A673 (cell line): ENCODE measurements at regions not wholly inside any gene's neighbourhood (a gene's known extent, or its start where the extent isn't known, plus 50 kb on each side); places are given as distances from the start of the nearest gene placed in this dataset.

Experiments
- BruUV-seq: library from RNA; stranded (reverse); fragments of 400-500 nt; replicated peaks from 2 replicates; lab custom pipeline; 2021; lab: Mats Ljungman, UMichigan
- CTCF ChIA-PET: fragments of 300-600 bp; sonication (Branson Sonifier 250); formaldehyde crosslinking; loops from one replicate; lab custom pipeline; 2022; ENCODE audit warnings: antibody characterized with exemption; lab: Charles Lee
- POLR2A ChIA-PET: fragments of 300-600 bp; sonication (Branson Sonifier 250); formaldehyde crosslinking; loops from one replicate; lab custom pipeline; 2022; ENCODE audit warnings: antibody characterized with exemption; ENCODE audit not compliant: low non-redundant PET; lab: Charles Lee
- DNase-seq: peaks from one replicate; pipeline ENCODE4 v3.0.0-alpha.2; 2015; ENCODE audit warnings: low spot score
- H3K27ac ChIP-seq: fragments of 200-600 bp; sonication (generic); 2 replicates; pipeline ENCODE4 v1.5.1; 2016; ENCODE audit warnings: mixed run types, low read depth, mild to moderate bottlenecking, mixed read lengths, antibody characterized with exemption, low read length; ENCODE audit not compliant: poor library complexity, severe bottlenecking
- H3K27me3 ChIP-seq: fragments of 200-600 bp; sonication (generic); replicated peaks from 2 replicates; pipeline ENCODE4 v1.6.1; 2017; ENCODE audit warnings: mixed run types, low read depth, mild to moderate bottlenecking, mixed read lengths, antibody characterized with exemption, low read length; ENCODE audit not compliant: insufficient read depth, poor library complexity
- H3K36me3 ChIP-seq: fragments of 200-600 bp; sonication (generic); 2 replicates; pipeline ENCODE4 v1.6.1; 2016; ENCODE audit warnings: mixed run types, mild to moderate bottlenecking, mixed read lengths, antibody characterized with exemption, low read length; ENCODE audit not compliant: insufficient read depth, poor library complexity, severe bottlenecking
- H3K4me1 ChIP-seq: fragments of 200-600 bp; sonication (generic); 2 replicates; pipeline ENCODE4 v1.6.1; 2017; ENCODE audit warnings: mixed run types, mild to moderate bottlenecking, mixed read lengths, antibody characterized with exemption, low read length; ENCODE audit not compliant: insufficient read depth, poor library complexity, severe bottlenecking
- H3K4me3 ChIP-seq: fragments of 200-600 bp; sonication (generic); 2 replicates; pipeline ENCODE4 v1.5.1; 2016; ENCODE audit warnings: low read depth, mixed run types, mild to moderate bottlenecking, mixed read lengths, low read length; ENCODE audit not compliant: poor library complexity, severe bottlenecking
- H3K9me3 ChIP-seq: fragments of 200-600 bp; sonication (generic); 2 replicates; pipeline ENCODE4 v1.6.1; 2016; ENCODE audit warnings: mixed run types, low read depth, mild to moderate bottlenecking, mixed read lengths, antibody characterized with exemption, low read length; ENCODE audit not compliant: poor library complexity, severe bottlenecking
- CTCF ChIP-seq: fragments of 300-800, 200-600 bp; sonication (generic); conservative IDR thresholded peaks from 2 replicates; pipeline ENCODE4 v1.5.1; 2017; ENCODE audit warnings: low read depth, mild to moderate bottlenecking, antibody characterized with exemption, low read length, moderate library complexity, mixed read lengths
- EZH2 ChIP-seq: fragments of 200-600 bp; sonication (generic); IDR thresholded peaks from 2 replicates; pipeline ENCODE4 v1.6.1; 2017; ENCODE audit warnings: borderline replicate concordance, low read depth, mild to moderate bottlenecking, mixed read lengths, antibody characterized with exemption, low read length; ENCODE audit not compliant: poor library complexity, severe bottlenecking
- intact Hi-C: fragments of 100-400 bp; cut with micrococcal nuclease; formaldehyde crosslinking; loops from one replicate; pipeline ENCODE4 v1.10.0; 2022; ENCODE audit not compliant: unreplicated experiment

- intact Hi-C loops, result no loop called here
- H3K4me3 ChIP-seq, result no peak overlapping the region
- DNase-seq, result no peak
- H3K27me3 ChIP-seq, result no peaks in the 10 kb centered on the region
- no peaks in the 10 kb centered on the region for H3K36me3 ChIP-seq
- H3K27ac ChIP-seq, result no peak overlapping the region
- ChIA-PET CTCF (no interaction called here), POLR2A (no interaction called here)
- BruUV-seq, result no TSS peak
- H3K9me3 ChIP-seq, result no peaks in the 10 kb centered on the region
- no peaks in the 10 kb centered on the region for H3K4me1 ChIP-seq
- no peak for TF ChIP-seq EZH2
- no peak for TF ChIP-seq CTCF
Observed at GRCh38 chr1:38123356-38124135, 77.0 kb upstream of the POU3F1 start.

GRCh38 chr1:38121231-38121680, 74.7 kb upstream of the POU3F1 start:
- H3K4me3 ChIP-seq, result no peak overlapping the region
- TF ChIP-seq CTCF (no peak), EZH2 (no peak)
- H3K27me3 ChIP-seq, result no peaks in the 10 kb centered on the region
- intact Hi-C loops, result no loop called here
- no peak overlapping the region for H3K27ac ChIP-seq
- no peaks in the 10 kb centered on the region for H3K4me1 ChIP-seq
- H3K9me3 ChIP-seq, result no peaks in the 10 kb centered on the region
- CTCF ChIA-PET, result no interaction called here
- no peaks in the 10 kb centered on the region for H3K36me3 ChIP-seq
- no TSS peak for BruUV-seq
- POLR2A ChIA-PET, result no interaction called here
- no peak for DNase-seq

GRCh38 chr1:38120552-38121230, 74.1 kb upstream of the POU3F1 start:
- BruUV-seq, result no TSS peak
- CTCF ChIA-PET, result no interaction called here
- TF ChIP-seq EZH2, result no peak
- TF ChIP-seq CTCF, result no peak

More at GRCh38 chr1:38120552-38121230, 74.1 kb upstream of the POU3F1 start:
- DNase-seq, result no peak
- Histone ChIP-seq H3K4me1 (no peaks in the 10 kb centered on the region), H3K27me3 (no peaks in the 10 kb centered on the region), H3K4me3 (no peak overlapping the region), H3K36me3 (no peaks in the 10 kb centered on the region), H3K9me3 (no peaks in the 10 kb centered on the region), H3K27ac (no peak overlapping the region)
- POLR2A ChIA-PET, result no interaction called here
- intact Hi-C loops, result no loop called here
